ENCODE measurements at regions not wholly inside any gene's neighbourhood (a gene's known extent, or its start where the extent isn't known, plus 50 kb on each side); places are given as distances from the start of the nearest gene placed in this dataset.
A peak's percentile ranks its signal among the peaks of the same experiment; 100 is the strongest.
"Not testable (repeated sequence)": the region's sequence is repeated elsewhere in the genome, so short reads cannot be mapped to it uniquely, and the experiment has no call there.

DNA sequence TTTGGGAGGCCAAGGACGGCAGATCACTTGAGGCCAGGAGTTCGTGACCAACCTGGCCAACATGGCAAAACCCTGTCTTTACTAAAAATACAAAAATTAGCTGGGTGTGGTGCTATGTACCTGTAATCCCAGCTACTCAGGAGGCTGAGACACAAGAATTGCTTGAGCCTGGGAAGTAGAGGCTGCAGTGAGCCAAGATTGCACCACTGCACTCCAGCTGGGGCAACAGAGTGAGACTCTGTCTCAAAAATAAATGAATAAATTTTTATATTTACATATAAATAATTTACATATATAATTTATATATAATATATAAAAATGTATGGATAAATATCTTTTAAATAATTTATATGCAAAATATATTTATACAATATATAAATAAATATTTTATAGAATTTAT is 263.3 kb downstream of the TPBG start:
- H3K4me1 Mint-ChIP-seq; H3K36me3 Mint-ChIP-seq; H3K4me3 Mint-ChIP-seq; H3K27ac Mint-ChIP-seq; H3K27me3 Mint-ChIP-seq (ENCODE audit: low read depth); POLR2A ChIA-PET; DNase-seq (ENCODE audit: low spot score); ATAC-seq; CTCF ChIA-PET: not testable (repeated sequence)
- peak; percentile 89; the same call in 1 of the 2 replicates for TF ChIP-seq HMGA2 (CRISPR knock-in tag; IDR thresholded peaks at IDR 0.05)
- H3K9me3 Mint-ChIP-seq = peaks cover 12% of the 10 kb centered on the region

DNA sequence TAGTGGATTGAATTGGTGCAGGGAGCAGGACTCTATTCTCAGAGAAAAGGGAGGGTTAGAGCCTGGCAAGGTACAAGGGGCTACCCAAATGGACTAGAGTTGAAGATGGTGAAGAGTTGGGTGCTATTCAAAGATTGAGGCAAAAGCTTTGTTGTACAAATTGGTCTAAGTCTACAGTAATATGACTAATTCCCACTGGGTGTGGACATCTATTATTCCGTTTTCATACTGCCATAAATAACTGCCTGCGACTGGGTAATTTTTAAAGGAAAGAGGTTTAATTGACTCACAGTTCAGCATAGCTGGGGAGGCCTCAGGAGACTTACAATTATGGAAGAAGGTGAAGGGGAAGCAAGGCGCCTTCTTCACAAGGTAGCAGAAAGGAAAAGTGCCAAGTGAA is 266.3 kb downstream of the TPBG start:
- no peak for ATAC-seq
- TF ChIP-seq, protein P1, sequence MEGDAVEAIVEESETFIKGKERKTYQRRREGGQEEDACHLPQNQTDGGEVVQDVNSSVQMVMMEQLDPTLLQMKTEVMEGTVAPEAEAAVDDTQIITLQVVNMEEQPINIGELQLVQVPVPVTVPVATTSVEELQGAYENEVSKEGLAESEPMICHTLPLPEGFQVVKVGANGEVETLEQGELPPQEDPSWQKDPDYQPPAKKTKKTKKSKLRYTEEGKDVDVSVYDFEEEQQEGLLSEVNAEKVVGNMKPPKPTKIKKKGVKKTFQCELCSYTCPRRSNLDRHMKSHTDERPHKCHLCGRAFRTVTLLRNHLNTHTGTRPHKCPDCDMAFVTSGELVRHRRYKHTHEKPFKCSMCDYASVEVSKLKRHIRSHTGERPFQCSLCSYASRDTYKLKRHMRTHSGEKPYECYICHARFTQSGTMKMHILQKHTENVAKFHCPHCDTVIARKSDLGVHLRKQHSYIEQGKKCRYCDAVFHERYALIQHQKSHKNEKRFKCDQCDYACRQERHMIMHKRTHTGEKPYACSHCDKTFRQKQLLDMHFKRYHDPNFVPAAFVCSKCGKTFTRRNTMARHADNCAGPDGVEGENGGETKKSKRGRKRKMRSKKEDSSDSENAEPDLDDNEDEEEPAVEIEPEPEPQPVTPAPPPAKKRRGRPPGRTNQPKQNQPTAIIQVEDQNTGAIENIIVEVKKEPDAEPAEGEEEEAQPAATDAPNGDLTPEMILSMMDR (IDR thresholded peaks at IDR 0.05) = no peak
- no peak for TF ChIP-seq JUN (CRISPR knock-in tag; IDR thresholded peaks at IDR 0.05)
- no peak for TF ChIP-seq MXD4 (CRISPR knock-in tag; IDR thresholded peaks at IDR 0.05; ENCODE audit: borderline replicate concordance)
- no peak for TF ChIP-seq IRF1 (CRISPR knock-in tag; IDR thresholded peaks at IDR 0.05)
- no peak for TF ChIP-seq TP53 (CRISPR knock-in tag; IDR thresholded peaks at IDR 0.05)
- TF ChIP-seq AR (CRISPR knock-in tag; IDR thresholded peaks at IDR 0.05) = no peak
- TF ChIP-seq TCF7 (CRISPR knock-in tag; IDR thresholded peaks at IDR 0.05; ENCODE audit: low read depth) = no peak
- no peak for TF ChIP-seq MYBL2 (CRISPR knock-in tag; IDR thresholded peaks at IDR 0.05)
- no peak for TF ChIP-seq E2F5 (CRISPR knock-in tag; IDR thresholded peaks at IDR 0.05)
- no peak for TF ChIP-seq NR3C1 (CRISPR knock-in tag; conservative IDR thresholded peaks at IDR 0.05; ENCODE audit: low read depth)
- no peak for TF ChIP-seq NFE2L1 (CRISPR knock-in tag; IDR thresholded peaks at IDR 0.05)
- H3K36me3 Mint-ChIP-seq = no peaks in the 10 kb centered on the region
- peaks cover 12% of the 10 kb centered on the region for H3K9me3 Mint-ChIP-seq
- no peak for DNase-seq (ENCODE audit: low spot score)
- CTCF ChIA-PET = no interaction called here
- no peak overlapping the region for H3K27ac Mint-ChIP-seq
- POLR2A ChIA-PET = interaction anchor here (0.6 kb wide), 1 partner anchor 523 kb away, joined by 4 read pairs; no protein-coding TSS in a partner anchor
- no peaks in the 10 kb centered on the region for H3K27me3 Mint-ChIP-seq (ENCODE audit: low read depth)
- H3K4me3 Mint-ChIP-seq = no peak overlapping the region
- no peaks in the 10 kb centered on the region for H3K4me1 Mint-ChIP-seq

GRCh38 chr6:82641677-82642076 is 278.1 kb downstream of the TPBG start:
- H3K27me3 Mint-ChIP-seq (ENCODE audit: low read depth) = no peaks in the 10 kb centered on the region
- ATAC-seq (no peak), DNase-seq (ENCODE audit: low spot score) (no peak)
- peaks cover 36% of the 10 kb centered on the region for H3K9me3 Mint-ChIP-seq
- ChIA-PET CTCF (no interaction called here), POLR2A (no interaction called here)
- H3K4me1 Mint-ChIP-seq = no peaks in the 10 kb centered on the region
- H3K4me3 Mint-ChIP-seq = no peak overlapping the region
- H3K27ac Mint-ChIP-seq = no peak overlapping the region
- H3K36me3 Mint-ChIP-seq = peaks cover 7% of the 10 kb centered on the region
- TF ChIP-seq ZNF263 (CRISPR knock-in tag; IDR thresholded peaks at IDR 0.05; ENCODE audit: low read depth) (no peak), SMAD4 (CRISPR knock-in tag; IDR thresholded peaks at IDR 0.05) (no peak), ELF4 (CRISPR knock-in tag; IDR thresholded peaks at IDR 0.05; ENCODE audit: low read depth) (no peak), FOXJ3 (CRISPR knock-in tag; IDR thresholded peaks at IDR 0.05; ENCODE audit: borderline replicate concordance) (no peak), ZNF121 (CRISPR knock-in tag; IDR thresholded peaks at IDR 0.05) (no peak), RORB (CRISPR knock-in tag; IDR thresholded peaks at IDR 0.05) (no peak), NR3C1 (CRISPR knock-in tag; conservative IDR thresholded peaks at IDR 0.05; ENCODE audit: low read depth) (no peak)
- TF ChIP-seq, protein P2, sequence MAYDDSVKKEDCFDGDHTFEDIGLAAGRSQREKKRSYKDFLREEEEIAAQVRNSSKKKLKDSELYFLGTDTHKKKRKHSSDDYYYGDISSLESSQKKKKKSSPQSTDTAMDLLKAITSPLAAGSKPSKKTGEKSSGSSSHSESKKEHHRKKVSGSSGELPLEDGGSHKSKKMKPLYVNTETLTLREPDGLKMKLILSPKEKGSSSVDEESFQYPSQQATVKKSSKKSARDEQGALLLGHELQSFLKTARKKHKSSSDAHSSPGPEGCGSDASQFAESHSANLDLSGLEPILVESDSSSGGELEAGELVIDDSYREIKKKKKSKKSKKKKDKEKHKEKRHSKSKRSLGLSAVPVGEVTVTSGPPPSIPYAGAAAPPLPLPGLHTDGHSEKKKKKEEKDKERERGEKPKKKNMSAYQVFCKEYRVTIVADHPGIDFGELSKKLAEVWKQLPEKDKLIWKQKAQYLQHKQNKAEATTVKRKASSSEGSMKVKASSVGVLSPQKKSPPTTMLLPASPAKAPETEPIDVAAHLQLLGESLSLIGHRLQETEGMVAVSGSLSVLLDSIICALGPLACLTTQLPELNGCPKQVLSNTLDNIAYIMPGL (CRISPR knock-in tag; IDR thresholded peaks at IDR 0.05) = no peak
- TF ChIP-seq, protein P3, sequence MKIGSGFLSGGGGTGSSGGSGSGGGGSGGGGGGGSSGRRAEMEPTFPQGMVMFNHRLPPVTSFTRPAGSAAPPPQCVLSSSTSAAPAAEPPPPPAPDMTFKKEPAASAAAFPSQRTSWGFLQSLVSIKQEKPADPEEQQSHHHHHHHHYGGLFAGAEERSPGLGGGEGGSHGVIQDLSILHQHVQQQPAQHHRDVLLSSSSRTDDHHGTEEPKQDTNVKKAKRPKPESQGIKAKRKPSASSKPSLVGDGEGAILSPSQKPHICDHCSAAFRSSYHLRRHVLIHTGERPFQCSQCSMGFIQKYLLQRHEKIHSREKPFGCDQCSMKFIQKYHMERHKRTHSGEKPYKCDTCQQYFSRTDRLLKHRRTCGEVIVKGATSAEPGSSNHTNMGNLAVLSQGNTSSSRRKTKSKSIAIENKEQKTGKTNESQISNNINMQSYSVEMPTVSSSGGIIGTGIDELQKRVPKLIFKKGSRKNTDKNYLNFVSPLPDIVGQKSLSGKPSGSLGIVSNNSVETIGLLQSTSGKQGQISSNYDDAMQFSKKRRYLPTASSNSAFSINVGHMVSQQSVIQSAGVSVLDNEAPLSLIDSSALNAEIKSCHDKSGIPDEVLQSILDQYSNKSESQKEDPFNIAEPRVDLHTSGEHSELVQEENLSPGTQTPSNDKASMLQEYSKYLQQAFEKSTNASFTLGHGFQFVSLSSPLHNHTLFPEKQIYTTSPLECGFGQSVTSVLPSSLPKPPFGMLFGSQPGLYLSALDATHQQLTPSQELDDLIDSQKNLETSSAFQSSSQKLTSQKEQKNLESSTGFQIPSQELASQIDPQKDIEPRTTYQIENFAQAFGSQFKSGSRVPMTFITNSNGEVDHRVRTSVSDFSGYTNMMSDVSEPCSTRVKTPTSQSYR (CRISPR knock-in tag; IDR thresholded peaks at IDR 0.05) = no peak
- TF ChIP-seq, protein P4, sequence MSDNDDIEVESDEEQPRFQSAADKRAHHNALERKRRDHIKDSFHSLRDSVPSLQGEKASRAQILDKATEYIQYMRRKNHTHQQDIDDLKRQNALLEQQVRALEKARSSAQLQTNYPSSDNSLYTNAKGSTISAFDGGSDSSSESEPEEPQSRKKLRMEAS (CRISPR knock-in tag; IDR thresholded peaks at IDR 0.05) = no peak
- TF ChIP-seq, protein P5, sequence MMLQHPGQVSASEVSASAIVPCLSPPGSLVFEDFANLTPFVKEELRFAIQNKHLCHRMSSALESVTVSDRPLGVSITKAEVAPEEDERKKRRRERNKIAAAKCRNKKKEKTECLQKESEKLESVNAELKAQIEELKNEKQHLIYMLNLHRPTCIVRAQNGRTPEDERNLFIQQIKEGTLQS (CRISPR knock-in tag; conservative IDR thresholded peaks at IDR 0.05) = no peak
